ENCODE measurements at regions not wholly inside any gene's neighbourhood (a gene's known extent, or its start where the extent isn't known, plus 50 kb on each side); places are given as distances from the start of the nearest gene placed in this dataset.

DNA sequence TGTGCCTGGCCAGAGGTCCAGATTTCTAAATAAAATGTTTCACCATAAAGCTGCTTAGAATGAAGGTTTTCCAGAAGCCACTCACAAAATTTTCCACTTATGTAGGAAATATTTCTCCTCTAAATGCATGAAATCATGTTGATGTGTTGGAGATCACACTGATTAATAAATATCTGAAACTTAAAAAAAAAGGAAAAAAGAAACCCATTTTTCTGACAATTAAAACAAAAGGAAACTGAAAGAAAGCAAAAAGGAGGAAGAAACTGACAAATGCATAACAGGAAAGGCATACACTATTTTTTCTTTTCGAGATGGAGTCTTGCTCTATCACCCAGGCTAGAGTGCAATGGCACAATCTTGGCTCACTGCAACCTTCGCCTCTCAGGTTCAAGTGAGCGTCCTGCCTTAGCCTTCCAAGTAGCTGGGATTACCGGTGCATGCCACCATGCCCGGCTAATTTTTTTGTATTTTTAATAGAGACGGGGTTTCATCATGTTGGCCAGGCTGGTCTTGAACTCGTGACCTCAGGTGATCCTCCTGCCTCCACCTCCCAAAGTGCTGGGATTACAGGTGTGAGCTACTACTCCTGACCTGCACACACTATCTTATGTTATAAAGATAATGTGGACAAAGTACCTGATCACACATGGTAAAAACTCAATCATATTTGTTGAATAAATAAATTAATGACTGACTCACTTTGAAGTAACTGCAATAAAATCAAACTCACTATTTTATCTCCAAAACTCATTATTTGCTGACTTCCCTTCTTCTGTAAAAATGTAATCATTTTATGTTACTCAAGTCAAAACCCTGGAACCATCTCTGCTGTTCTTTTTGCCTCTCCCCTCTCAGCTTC is 149.8 kb upstream of the NR5A2 start:
- Histone ChIP-seq H3K4me3 (replicated peaks in 1 of 3; ENCODE audit: insufficient read depth in 1 of 3, low read depth in 2 of 3, low read length in 3 of 3) (no peak overlapping the region), H3K36me3 (replicated peaks in 1 of 2; ENCODE audit: control insufficient read depth in 1 of 2, insufficient read depth in 2 of 2, low read length in 2 of 2) (no peaks in the 10 kb centered on the region), H3K27me3 (ENCODE audit: control insufficient read depth in 1 of 2, insufficient read depth in 2 of 2, low read length in 2 of 2) (no peaks in the 10 kb centered on the region), H2AFZ (ENCODE audit: low read length) (no peak overlapping the region), H3K4me1 (ENCODE audit: insufficient read depth, low read length) (no peaks in the 10 kb centered on the region), H3K9ac (ENCODE audit: insufficient read depth, low read depth, low read length) (no peak overlapping the region), H3K79me2 (ENCODE audit: insufficient read depth, low read length) (no peaks in the 10 kb centered on the region), H3K4me2 (ENCODE audit: low read depth, low read length) (no peak overlapping the region), H4K20me1 (ENCODE audit: insufficient read depth, low read length) (no peaks in the 10 kb centered on the region), H3K27ac (ENCODE audit: extremely low read length, insufficient read depth, low read length) (no peak overlapping the region), H3K9me3 (ENCODE audit: low read length) (no peaks in the 10 kb centered on the region)
- no peak for FAIRE-seq
- 23% methylated on average over 7 of the region's 7 CpGs for WGBS (ENCODE audit: low lambda C conversion rate)
- DNase-seq (ENCODE audit: low spot score), result no peak
- TF ChIP-seq ZNF639 (CRISPR knock-in tag; conservative IDR thresholded peaks at IDR 0.05) (no peak), ZMAT3 (CRISPR knock-in tag; conservative IDR thresholded peaks at IDR 0.05) (no peak), ZNF407 (CRISPR knock-in tag; IDR thresholded peaks at IDR 0.05; ENCODE audit: not compliant biosample characterization) (no peak), ZNF136 (CRISPR knock-in tag; IDR thresholded peaks at IDR 0.05; ENCODE audit: low read depth) (no peak), ZNF362 (CRISPR knock-in tag; IDR thresholded peaks at IDR 0.05; ENCODE audit: borderline replicate concordance) (no peak), TBX3 (IDR thresholded peaks at IDR 0.05; ENCODE audit: borderline replicate concordance) (no peak)
- TF ChIP-seq, protein P1, sequence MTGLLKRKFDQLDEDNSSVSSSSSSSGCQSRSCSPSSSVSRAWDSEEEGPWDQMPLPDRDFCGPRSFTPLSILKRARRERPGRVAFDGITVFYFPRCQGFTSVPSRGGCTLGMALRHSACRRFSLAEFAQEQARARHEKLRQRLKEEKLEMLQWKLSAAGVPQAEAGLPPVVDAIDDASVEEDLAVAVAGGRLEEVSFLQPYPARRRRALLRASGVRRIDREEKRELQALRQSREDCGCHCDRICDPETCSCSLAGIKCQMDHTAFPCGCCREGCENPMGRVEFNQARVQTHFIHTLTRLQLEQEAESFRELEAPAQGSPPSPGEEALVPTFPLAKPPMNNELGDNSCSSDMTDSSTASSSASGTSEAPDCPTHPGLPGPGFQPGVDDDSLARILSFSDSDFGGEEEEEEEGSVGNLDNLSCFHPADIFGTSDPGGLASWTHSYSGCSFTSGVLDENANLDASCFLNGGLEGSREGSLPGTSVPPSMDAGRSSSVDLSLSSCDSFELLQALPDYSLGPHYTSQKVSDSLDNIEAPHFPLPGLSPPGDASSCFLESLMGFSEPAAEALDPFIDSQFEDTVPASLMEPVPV (CRISPR knock-in tag; IDR thresholded peaks at IDR 0.05), result no peak
- TF ChIP-seq, protein P2, sequence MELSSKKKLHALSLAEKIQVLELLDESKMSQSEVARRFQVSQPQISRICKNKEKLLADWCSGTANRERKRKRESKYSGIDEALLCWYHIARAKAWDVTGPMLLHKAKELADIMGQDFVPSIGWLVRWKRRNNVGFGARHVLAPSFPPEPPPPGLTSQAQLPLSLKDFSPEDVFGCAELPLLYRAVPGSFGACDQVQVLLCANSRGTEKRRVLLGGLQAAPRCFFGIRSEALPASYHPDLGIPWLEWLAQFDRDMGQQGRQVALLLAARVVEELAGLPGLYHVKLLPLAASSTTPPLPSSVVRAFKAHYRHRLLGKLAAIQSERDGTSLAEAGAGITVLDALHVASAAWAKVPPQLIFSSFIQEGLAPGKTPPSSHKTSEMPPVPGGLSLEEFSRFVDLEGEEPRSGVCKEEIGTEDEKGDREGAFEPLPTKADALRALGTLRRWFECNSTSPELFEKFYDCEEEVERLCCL (CRISPR knock-in tag; IDR thresholded peaks at IDR 0.05; ENCODE audit: borderline replicate concordance), result no peak
- ChIA-PET CTCF (ENCODE audit: low intra/inter-chr PET ratio, low total read pairs) (no interaction called here), POLR2A (no interaction called here)
- BruUV-seq (replicated peaks), result no TSS peak
- no peak for ATAC-seq
- in situ Hi-C loops (cut with HindIII; ENCODE audit: extremely low pct_ligation_motif_present, low pct_unique_long_range_greater_than_20kb), result no loop called here
- intact Hi-C loops (cut with micrococcal nuclease; ENCODE audit: unreplicated experiment), result no loop called here
